HG02588 (cell line): ENCODE measurements at regions not wholly inside any gene's neighbourhood (a gene's known extent, or its start where the extent isn't known, plus 50 kb on each side); places are given as distances from the start of the nearest gene placed in this dataset.
"Not testable (repeated sequence)": the region's sequence is repeated elsewhere in the genome, so short reads cannot be mapped to it uniquely, and the experiment has no call there.

ENCODE experiments used
- ATAC-seq: cut with Tn5 transposase; IDR thresholded peaks from one replicate; pipeline ENCODE4 v1.9.1; 2021; ENCODE audit warnings: mild to moderate bottlenecking, moderate library complexity; ENCODE audit not compliant: unreplicated experiment

GRCh38 chr9:22508354-22508753 lies 61.7 kb downstream of the DMRTA1 start:
- not testable (repeated sequence) for ATAC-seq

GRCh38 chr9:22508790-22509189 lies 62.2 kb downstream of the DMRTA1 start:
- no peak for ATAC-seq

GRCh38 chr9:22512495-22512894 lies 65.9 kb downstream of the DMRTA1 start:
- ATAC-seq, result no peak

GRCh38 chr9:22514871-22515270 lies 68.2 kb downstream of the DMRTA1 start:
- no peak for ATAC-seq

- no peak for ATAC-seq
These were observed 75.6 kb downstream of the DMRTA1 start for GRCh38 chr9:22522206-22522740.

- ATAC-seq, result no peak
These were observed 81.9 kb downstream of the DMRTA1 start for GRCh38 chr9:22528485-22528884.

- ATAC-seq, result no peak
These were observed 83.0 kb downstream of the DMRTA1 start for GRCh38 chr9:22529426-22530199.

GRCh38 chr9:22535780-22536179 lies 89.2 kb downstream of the DMRTA1 start:
- ATAC-seq, result no peak

GRCh38 chr9:22537721-22538120 lies 91.1 kb downstream of the DMRTA1 start:
- no peak for ATAC-seq

GRCh38 chr9:22548625-22549024 lies 102.0 kb downstream of the DMRTA1 start:
- no peak for ATAC-seq

GRCh38 chr9:22574740-22575139 lies 128.1 kb downstream of the DMRTA1 start:
- no peak for ATAC-seq

GRCh38 chr9:22580788-22581187 lies 134.2 kb downstream of the DMRTA1 start:
- no peak for ATAC-seq

GRCh38 chr9:22582221-22582620 lies 135.6 kb downstream of the DMRTA1 start:
- no peak for ATAC-seq

- no peak for ATAC-seq
These were observed 142.3 kb downstream of the DMRTA1 start for GRCh38 chr9:22588918-22589317.

- no peak for ATAC-seq
These were observed 143.9 kb downstream of the DMRTA1 start for GRCh38 chr9:22590336-22591033.

GRCh38 chr9:22595805-22596204 lies 149.2 kb downstream of the DMRTA1 start:
- ATAC-seq, result no peak

- ATAC-seq, result no peak
These were observed 170.5 kb downstream of the DMRTA1 start for GRCh38 chr9:22617156-22617555.

- no peak for ATAC-seq
These were observed 176.2 kb downstream of the DMRTA1 start for GRCh38 chr9:22622815-22623214.

GRCh38 chr9:22623236-22623635 lies 176.6 kb downstream of the DMRTA1 start:
- ATAC-seq, result no peak

GRCh38 chr9:22625540-22625939 lies 178.9 kb downstream of the DMRTA1 start:
- no peak for ATAC-seq

GRCh38 chr9:22643541-22643940 lies 196.9 kb downstream of the DMRTA1 start:
- ATAC-seq, result no peak

GRCh38 chr9:22645893-22646292 lies 199.3 kb downstream of the DMRTA1 start:
- ATAC-seq, result no peak
